ENCODE measurements at regions not wholly inside any gene's neighbourhood (a gene's known extent, or its start where the extent isn't known, plus 50 kb on each side); places are given as distances from the start of the nearest gene placed in this dataset.

GRCh38 chr5:10874541-10874940 is 113.5 kb upstream of the DAP start:
- TF ChIP-seq CTCF (conservative IDR thresholded peaks at IDR 0.05) (no peak), ZFX (IDR thresholded peaks at IDR 0.05) (no peak)
